SK-N-SH treated with all-trans-retinoic acid at 6 μM for 48 hours (cell line): ENCODE measurements at regions not wholly inside any gene's neighbourhood (a gene's known extent, or its start where the extent isn't known, plus 50 kb on each side); places are given as distances from the start of the nearest gene placed in this dataset.

Experiments
- ATAC-seq: fragments of 200-7000 bp; cut with Tn5 transposase; 3 replicates; pipeline ENCODE4 v1.9.1; 2020; ENCODE audit warnings: mild to moderate bottlenecking, moderate library complexity
- ARNTL ChIP-seq: fragments of 450-650 bp; formaldehyde crosslinking; IDR thresholded peaks from 2 replicates; pipeline ENCODE4 v1.5.0; 2020; ENCODE audit warnings: low read depth, mild to moderate bottlenecking, moderate library complexity, borderline replicate concordance
- BACH2 ChIP-seq: fragments of 250-450 bp; sonication (Bioruptor Pico); IDR thresholded peaks from 2 replicates; pipeline ENCODE4 v1.9.0; 2021; ENCODE audit warnings: mild to moderate bottlenecking, borderline replicate concordance
- CSDC2 ChIP-seq: fragments of 250-450 bp; sonication (Bioruptor Pico); IDR thresholded peaks from 2 replicates; pipeline ENCODE4 v1.5.0; 2020; ENCODE audit warnings: mild to moderate bottlenecking, moderate library complexity
- ESRRG ChIP-seq: fragments of 250-450 bp; sonication (Bioruptor Pico); IDR thresholded peaks from 2 replicates; pipeline ENCODE4 v1.6.1; 2021; ENCODE audit warnings: mild to moderate bottlenecking
- ISL1 ChIP-seq: fragments of 250-450 bp; sonication (Bioruptor Pico); IDR thresholded peaks from 2 replicates; pipeline ENCODE4 v2.1.2; 2022; ENCODE audit warnings: mild to moderate bottlenecking, moderate library complexity
- OSR1 ChIP-seq: fragments of 250-450 bp; sonication (Bioruptor Pico); IDR thresholded peaks from 2 replicates; pipeline ENCODE4 v1.8.0; 2022; ENCODE audit warnings: moderate library complexity, mild to moderate bottlenecking, inconsistent platforms
- POU6F1 ChIP-seq: fragments of 250-450 bp; sonication (Bioruptor Pico); IDR thresholded peaks from 2 replicates; pipeline ENCODE4 v1.8.0; 2021; ENCODE audit warnings: low read depth, mild to moderate bottlenecking, moderate library complexity, borderline replicate concordance
- PPARA ChIP-seq: fragments of 250-450 bp; sonication (Bioruptor Pico); IDR thresholded peaks from 2 replicates; pipeline ENCODE4 v1.5.0; 2020; ENCODE audit warnings: mild to moderate bottlenecking, borderline replicate concordance
- RARB ChIP-seq: fragments of 250-450 bp; sonication (Bioruptor Pico); IDR thresholded peaks from 2 replicates; pipeline ENCODE4 v1.8.0; 2021; ENCODE audit warnings: mild to moderate bottlenecking, moderate library complexity
- SNAI2 ChIP-seq: fragments of 250-450 bp; sonication (Bioruptor Pico); IDR thresholded peaks from 2 replicates; pipeline ENCODE4 v1.5.0; 2020; ENCODE audit warnings: mild to moderate bottlenecking, moderate library complexity
- TCF4 ChIP-seq: fragments of 250-450 bp; sonication (Bioruptor Pico); IDR thresholded peaks from 2 replicates; pipeline ENCODE4 v1.8.0; 2021; ENCODE audit warnings: mild to moderate bottlenecking, moderate library complexity, borderline replicate concordance
- TOX ChIP-seq: fragments of 250-450 bp; sonication (Bioruptor Pico); IDR thresholded peaks from 2 replicates; pipeline ENCODE4 v1.8.0; 2021; ENCODE audit warnings: mild to moderate bottlenecking, moderate library complexity, borderline replicate concordance
- TSHZ2 ChIP-seq: fragments of 250-450 bp; sonication (Bioruptor Pico); IDR thresholded peaks from 2 replicates; pipeline ENCODE4 v1.5.0; 2020; ENCODE audit warnings: mild to moderate bottlenecking, moderate library complexity
- ZC3H10 ChIP-seq: fragments of 250-450 bp; sonication (Bioruptor Pico); IDR thresholded peaks from 2 replicates; pipeline ENCODE4 v1.5.1; 2021; ENCODE audit warnings: mild to moderate bottlenecking, moderate library complexity
- ZFP3 ChIP-seq: fragments of 250-450 bp; sonication (Bioruptor Pico); IDR thresholded peaks from 2 replicates; pipeline ENCODE4 v1.5.0; 2020; ENCODE audit warnings: mild to moderate bottlenecking, moderate library complexity
- ZFP30 ChIP-seq: fragments of 450-650 bp; formaldehyde crosslinking; IDR thresholded peaks from 2 replicates; pipeline ENCODE4 v1.5.0; 2022; ENCODE audit warnings: mild to moderate bottlenecking, moderate library complexity
- ZNF565 ChIP-seq: fragments of 450-650 bp; formaldehyde crosslinking; conservative IDR thresholded peaks from 2 replicates; pipeline ENCODE4 v1.5.0; 2020; ENCODE audit warnings: low read depth, mild to moderate bottlenecking, moderate library complexity
- ZNF70 ChIP-seq: fragments of 450-650 bp; formaldehyde crosslinking; IDR thresholded peaks from 2 replicates; pipeline ENCODE4 v1.5.0; 2020; ENCODE audit warnings: mild to moderate bottlenecking, moderate library complexity
- TF ChIP-seq, protein P1 (sequence below): fragments of 250-450 bp; sonication (Bioruptor Pico); IDR thresholded peaks from 2 replicates; pipeline ENCODE4 v1.5.1; 2020; ENCODE audit warnings: low read depth, mild to moderate bottlenecking, moderate library complexity
- TF ChIP-seq, protein P2 (sequence below): fragments of 250-450 bp; sonication (Bioruptor Pico); IDR thresholded peaks from 2 replicates; pipeline ENCODE4 v1.5.1; 2021; ENCODE audit warnings: mild to moderate bottlenecking, moderate library complexity

- ATAC-seq = no peak
- TF ChIP-seq TCF4 (CRISPR knock-in tag) = no peak
- TF ChIP-seq ZC3H10 (CRISPR knock-in tag) = no peak
- TF ChIP-seq, protein P1, sequence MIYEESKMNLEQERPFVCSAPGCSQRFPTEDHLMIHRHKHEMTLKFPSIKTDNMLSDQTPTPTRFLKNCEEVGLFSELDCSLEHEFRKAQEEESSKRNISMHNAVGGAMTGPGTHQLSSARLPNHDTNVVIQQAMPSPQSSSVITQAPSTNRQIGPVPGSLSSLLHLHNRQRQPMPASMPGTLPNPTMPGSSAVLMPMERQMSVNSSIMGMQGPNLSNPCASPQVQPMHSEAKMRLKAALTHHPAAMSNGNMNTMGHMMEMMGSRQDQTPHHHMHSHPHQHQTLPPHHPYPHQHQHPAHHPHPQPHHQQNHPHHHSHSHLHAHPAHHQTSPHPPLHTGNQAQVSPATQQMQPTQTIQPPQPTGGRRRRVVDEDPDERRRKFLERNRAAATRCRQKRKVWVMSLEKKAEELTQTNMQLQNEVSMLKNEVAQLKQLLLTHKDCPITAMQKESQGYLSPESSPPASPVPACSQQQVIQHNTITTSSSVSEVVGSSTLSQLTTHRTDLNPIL = no peak
- no peak for TF ChIP-seq ISL1 (CRISPR knock-in tag)
- TF ChIP-seq PPARA (CRISPR knock-in tag) = no peak
- TF ChIP-seq CSDC2 (CRISPR knock-in tag) = no peak
- TF ChIP-seq SNAI2 = no peak
- TF ChIP-seq ZFP30 (CRISPR knock-in tag) = no peak
- TF ChIP-seq OSR1 (CRISPR knock-in tag) = no peak
- no peak for TF ChIP-seq RARB (CRISPR knock-in tag)
- TF ChIP-seq POU6F1 (CRISPR knock-in tag) = no peak
- TF ChIP-seq, protein P2, sequence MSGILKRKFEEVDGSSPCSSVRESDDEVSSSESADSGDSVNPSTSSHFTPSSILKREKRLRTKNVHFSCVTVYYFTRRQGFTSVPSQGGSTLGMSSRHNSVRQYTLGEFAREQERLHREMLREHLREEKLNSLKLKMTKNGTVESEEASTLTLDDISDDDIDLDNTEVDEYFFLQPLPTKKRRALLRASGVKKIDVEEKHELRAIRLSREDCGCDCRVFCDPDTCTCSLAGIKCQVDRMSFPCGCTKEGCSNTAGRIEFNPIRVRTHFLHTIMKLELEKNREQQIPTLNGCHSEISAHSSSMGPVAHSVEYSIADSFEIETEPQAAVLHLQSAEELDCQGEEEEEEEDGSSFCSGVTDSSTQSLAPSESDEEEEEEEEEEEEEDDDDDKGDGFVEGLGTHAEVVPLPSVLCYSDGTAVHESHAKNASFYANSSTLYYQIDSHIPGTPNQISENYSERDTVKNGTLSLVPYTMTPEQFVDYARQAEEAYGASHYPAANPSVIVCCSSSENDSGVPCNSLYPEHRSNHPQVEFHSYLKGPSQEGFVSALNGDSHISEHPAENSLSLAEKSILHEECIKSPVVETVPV (CRISPR knock-in tag) = no peak
- no peak for TF ChIP-seq ZFP3
- no peak for TF ChIP-seq TOX (CRISPR knock-in tag)
- no peak for TF ChIP-seq BACH2 (CRISPR knock-in tag)
- TF ChIP-seq TSHZ2 (CRISPR knock-in tag) = no peak
These were observed 87.4 kb upstream of the SMNDC1 start for GRCh38 chr10:110392121-110392520.

DNA sequence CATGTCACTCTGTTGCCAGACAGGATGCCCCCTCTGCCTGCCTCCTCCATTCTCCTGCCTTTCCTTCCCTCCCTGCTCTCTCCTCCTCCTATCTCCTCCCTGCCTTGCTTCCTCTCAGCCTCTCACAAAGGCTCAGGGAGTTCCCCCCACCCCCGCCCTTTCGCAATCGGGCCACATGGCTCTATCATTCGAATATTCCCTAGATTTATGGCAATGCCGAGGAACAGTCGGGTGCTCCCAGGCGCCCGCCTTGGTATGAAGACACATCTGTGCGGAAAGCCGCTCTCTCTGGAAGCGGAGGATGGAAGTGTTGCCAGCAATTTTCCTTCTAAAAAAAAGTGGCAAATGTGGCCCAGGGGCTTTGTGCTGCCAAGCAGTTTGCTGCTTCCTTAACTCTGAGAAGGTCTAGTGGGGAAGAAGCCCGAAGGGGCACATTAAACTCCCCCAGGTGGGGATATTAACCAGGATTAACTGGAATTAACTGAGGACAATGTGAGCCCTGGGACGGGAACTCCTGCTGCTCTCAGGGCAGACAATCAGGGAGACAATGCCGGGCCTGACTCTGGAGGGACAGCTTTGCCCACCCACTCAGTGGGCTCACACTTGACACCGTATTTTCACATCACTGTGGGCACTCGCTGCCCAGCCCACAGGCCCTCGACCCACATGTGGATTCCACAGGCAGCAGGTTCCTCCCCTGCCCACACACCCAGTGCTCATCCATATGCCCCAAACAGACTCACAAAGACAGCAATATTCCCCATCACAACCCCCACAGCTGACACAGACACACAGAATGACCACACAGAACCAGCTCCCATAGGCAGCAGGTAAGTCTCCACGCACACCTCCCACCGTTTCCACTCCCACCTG, 88.4 kb upstream of the SMNDC1 start:
- no peak for ATAC-seq
- TF ChIP-seq TCF4 (CRISPR knock-in tag) (no peak), CSDC2 (CRISPR knock-in tag) (no peak), ZFP3 (no peak; the same call in 1 of the 2 replicates), SNAI2 (no peak), OSR1 (CRISPR knock-in tag) (no peak), ARNTL (CRISPR knock-in tag) (no peak), ZNF565 (CRISPR knock-in tag) (no peak), TOX (CRISPR knock-in tag) (no peak), ZNF70 (CRISPR knock-in tag) (no peak), ZC3H10 (CRISPR knock-in tag) (no peak), ZFP30 (CRISPR knock-in tag) (no peak), PPARA (CRISPR knock-in tag) (no peak), POU6F1 (CRISPR knock-in tag) (no peak), ESRRG (CRISPR knock-in tag) (no peak)
- TF ChIP-seq, protein P1 = no peak
- TF ChIP-seq, protein P2 (CRISPR knock-in tag) = no peak
